ENCODE measurements at regions not wholly inside any gene's neighbourhood (a gene's known extent, or its start where the extent isn't known, plus 50 kb on each side); places are given as distances from the start of the nearest gene placed in this dataset.

DNA sequence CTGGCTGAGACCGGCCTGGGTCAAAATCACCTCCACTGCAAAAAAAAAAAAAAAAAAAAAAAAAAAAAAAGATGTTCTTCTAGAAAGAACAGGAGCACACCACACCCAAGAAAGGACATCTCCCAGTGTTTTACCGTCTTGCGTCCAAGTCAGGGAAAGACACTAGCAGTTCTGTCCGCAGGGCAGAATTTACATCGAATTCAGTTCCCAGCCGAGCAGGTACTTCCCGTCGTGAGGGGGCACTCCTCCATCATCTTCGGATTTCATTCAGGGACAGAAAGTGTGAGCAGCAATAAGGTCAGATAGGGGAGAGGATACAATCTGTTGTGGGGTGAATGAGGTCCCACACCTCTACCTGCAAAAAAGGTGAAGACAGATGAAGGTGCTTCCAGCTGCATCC is 574.7 kb downstream of the KCNJ18 start:
- H3K27me3 Mint-ChIP-seq (ENCODE audit: insufficient read depth, unreplicated experiment) = no peaks in the 10 kb centered on the region
- ChIA-PET CTCF (no interaction called here), POLR2A (no interaction called here)
- DNase-seq = no peak
- no peaks in the 10 kb centered on the region for H3K4me1 ChIP-seq
- no peak overlapping the region for H3K27ac Mint-ChIP-seq (ENCODE audit: unreplicated experiment)
- H3K4me3 ChIP-seq (ENCODE audit: low read depth, low read length) = no peak overlapping the region
- no peaks in the 10 kb centered on the region for H3K36me3 Mint-ChIP-seq (ENCODE audit: insufficient read depth, unreplicated experiment)
- BruUV-seq (replicated peaks) = no TSS peak
- H3K4me3 Mint-ChIP-seq (ENCODE audit: unreplicated experiment) = no peak overlapping the region
- H3K27me3 ChIP-seq (replicated peaks; ENCODE audit: control insufficient read depth, insufficient read depth, low read length) = no peaks in the 10 kb centered on the region
- peaks cover 10% of the 10 kb centered on the region for H3K9me3 Mint-ChIP-seq (ENCODE audit: unreplicated experiment)
- no peaks in the 10 kb centered on the region for H3K36me3 ChIP-seq (ENCODE audit: control insufficient read depth, insufficient read depth, low read length)
- TF ChIP-seq, protein P1, sequence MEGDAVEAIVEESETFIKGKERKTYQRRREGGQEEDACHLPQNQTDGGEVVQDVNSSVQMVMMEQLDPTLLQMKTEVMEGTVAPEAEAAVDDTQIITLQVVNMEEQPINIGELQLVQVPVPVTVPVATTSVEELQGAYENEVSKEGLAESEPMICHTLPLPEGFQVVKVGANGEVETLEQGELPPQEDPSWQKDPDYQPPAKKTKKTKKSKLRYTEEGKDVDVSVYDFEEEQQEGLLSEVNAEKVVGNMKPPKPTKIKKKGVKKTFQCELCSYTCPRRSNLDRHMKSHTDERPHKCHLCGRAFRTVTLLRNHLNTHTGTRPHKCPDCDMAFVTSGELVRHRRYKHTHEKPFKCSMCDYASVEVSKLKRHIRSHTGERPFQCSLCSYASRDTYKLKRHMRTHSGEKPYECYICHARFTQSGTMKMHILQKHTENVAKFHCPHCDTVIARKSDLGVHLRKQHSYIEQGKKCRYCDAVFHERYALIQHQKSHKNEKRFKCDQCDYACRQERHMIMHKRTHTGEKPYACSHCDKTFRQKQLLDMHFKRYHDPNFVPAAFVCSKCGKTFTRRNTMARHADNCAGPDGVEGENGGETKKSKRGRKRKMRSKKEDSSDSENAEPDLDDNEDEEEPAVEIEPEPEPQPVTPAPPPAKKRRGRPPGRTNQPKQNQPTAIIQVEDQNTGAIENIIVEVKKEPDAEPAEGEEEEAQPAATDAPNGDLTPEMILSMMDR (IDR thresholded peaks at IDR 0.05; ENCODE audit: insufficient read depth in 1 of 2, low read depth in 1 of 2, low read length in 1 of 2, severe bottlenecking in 1 of 2, unreplicated experiment in 1 of 2) = no peak
- intact Hi-C loops (cut with micrococcal nuclease; ENCODE audit: unreplicated experiment) = no loop called here
- no peaks in the 10 kb centered on the region for H3K9me3 ChIP-seq
- no peaks in the 10 kb centered on the region for H3K4me1 Mint-ChIP-seq (ENCODE audit: low read depth, unreplicated experiment)

DNA sequence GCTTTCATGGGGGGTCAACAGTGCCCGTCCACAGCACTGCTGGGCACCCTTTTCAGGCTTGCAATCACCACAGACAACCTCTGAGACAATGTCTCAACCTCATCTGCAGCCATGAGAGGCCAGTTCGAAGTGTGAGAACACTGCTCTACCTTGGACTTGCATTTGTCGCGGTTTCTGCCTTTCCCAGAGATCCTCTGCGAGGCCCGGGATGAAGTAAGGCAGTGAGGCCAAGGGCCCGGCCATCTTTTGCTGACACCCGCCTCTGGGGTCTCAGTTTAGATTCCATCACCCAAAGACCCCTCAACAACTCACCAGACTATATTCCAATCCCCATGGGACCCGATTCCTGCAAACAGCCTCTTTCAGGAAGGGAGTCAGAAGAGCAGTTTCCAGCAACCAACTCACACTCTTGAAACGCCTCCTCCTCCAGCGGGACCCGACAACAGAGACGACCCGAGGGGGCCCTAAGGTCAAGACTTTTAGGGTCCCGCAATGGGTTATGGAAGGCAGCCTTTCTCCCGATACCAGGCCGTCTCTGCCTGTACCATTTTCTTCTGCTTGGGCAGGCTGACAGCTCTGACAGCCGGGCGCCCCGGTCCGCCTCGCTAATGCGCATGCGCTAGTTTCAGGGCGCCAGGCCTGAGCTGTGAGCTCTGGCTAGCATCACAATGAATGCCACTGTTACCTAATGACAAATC is 576.0 kb downstream of the KCNJ18 start:
- H3K4me1 ChIP-seq = no peaks in the 10 kb centered on the region
- H3K9me3 Mint-ChIP-seq (ENCODE audit: unreplicated experiment) = peaks cover 16% of the 10 kb centered on the region
- no peak for DNase-seq
- no peaks in the 10 kb centered on the region for H3K4me1 Mint-ChIP-seq (ENCODE audit: low read depth, unreplicated experiment)
- H3K27me3 ChIP-seq (replicated peaks; ENCODE audit: control insufficient read depth, insufficient read depth, low read length) = no peaks in the 10 kb centered on the region
- H3K9me3 ChIP-seq = no peaks in the 10 kb centered on the region
- no TSS peak for BruUV-seq (replicated peaks)
- TF ChIP-seq, protein P1 (IDR thresholded peaks at IDR 0.05; ENCODE audit: insufficient read depth in 1 of 2, low read depth in 1 of 2, low read length in 1 of 2, severe bottlenecking in 1 of 2, unreplicated experiment in 1 of 2) = no peak
- H3K27me3 Mint-ChIP-seq (ENCODE audit: insufficient read depth, unreplicated experiment) = peaks cover 3% of the 10 kb centered on the region
- ChIA-PET CTCF (no interaction called here), POLR2A (no interaction called here)
- intact Hi-C loops (cut with micrococcal nuclease; ENCODE audit: unreplicated experiment) = no loop called here
- no peak overlapping the region for H3K4me3 ChIP-seq (ENCODE audit: low read depth, low read length)
- H3K27ac Mint-ChIP-seq (ENCODE audit: unreplicated experiment) = no peak overlapping the region
- H3K36me3 Mint-ChIP-seq (ENCODE audit: insufficient read depth, unreplicated experiment) = no peaks in the 10 kb centered on the region
- H3K36me3 ChIP-seq (ENCODE audit: control insufficient read depth, insufficient read depth, low read length) = no peaks in the 10 kb centered on the region
- no peak overlapping the region for H3K4me3 Mint-ChIP-seq (ENCODE audit: unreplicated experiment)

GRCh38 chr17:22268912-22269220 is 576.5 kb downstream of the KCNJ18 start:
- ChIA-PET CTCF (no interaction called here), POLR2A (no interaction called here)
- no TSS peak for BruUV-seq (replicated peaks)
- Histone ChIP-seq H3K4me1 (no peaks in the 10 kb centered on the region), H3K36me3 (ENCODE audit: control insufficient read depth, insufficient read depth, low read length) (no peaks in the 10 kb centered on the region), H3K4me3 (ENCODE audit: low read depth, low read length) (no peak overlapping the region), H3K9me3 (no peaks in the 10 kb centered on the region), H3K27me3 (replicated peaks; ENCODE audit: control insufficient read depth, insufficient read depth, low read length) (no peaks in the 10 kb centered on the region)
- no peaks in the 10 kb centered on the region for H3K4me1 Mint-ChIP-seq (ENCODE audit: low read depth, unreplicated experiment)
- TF ChIP-seq, protein P1 (IDR thresholded peaks at IDR 0.05; ENCODE audit: insufficient read depth in 1 of 2, low read depth in 1 of 2, low read length in 1 of 2, severe bottlenecking in 1 of 2, unreplicated experiment in 1 of 2) = no peak
- no peak overlapping the region for H3K4me3 Mint-ChIP-seq (ENCODE audit: unreplicated experiment)
- peaks cover 3% of the 10 kb centered on the region for H3K27me3 Mint-ChIP-seq (ENCODE audit: insufficient read depth, unreplicated experiment)
- intact Hi-C loops (cut with micrococcal nuclease; ENCODE audit: unreplicated experiment) = no loop called here
- no peak for DNase-seq
- no peak overlapping the region for H3K27ac Mint-ChIP-seq (ENCODE audit: unreplicated experiment)
- peaks cover 16% of the 10 kb centered on the region for H3K9me3 Mint-ChIP-seq (ENCODE audit: unreplicated experiment)
- no peaks in the 10 kb centered on the region for H3K36me3 Mint-ChIP-seq (ENCODE audit: insufficient read depth, unreplicated experiment)
